NCI-H82 treated with DMSO at 0.1 percent for 48 hours (cell line): ENCODE measurements at regions not wholly inside any gene's neighbourhood (a gene's known extent, or its start where the extent isn't known, plus 50 kb on each side); places are given as distances from the start of the nearest gene placed in this dataset.
"Not testable (repeated sequence)": the region's sequence is repeated elsewhere in the genome, so short reads cannot be mapped to it uniquely, and the experiment has no call there.

Experiments
- DNase-seq: peaks from one replicate; lab custom pipeline; 2025; ENCODE audit not compliant: unreplicated experiment; lab: John Stamatoyannopoulos, UW

- DNase-seq, result no peak
These were observed 361.9 kb downstream of the HLX start for GRCh38 chr1:221241157-221241556.

- DNase-seq, result no peak
These were observed 362.3 kb downstream of the HLX start for GRCh38 chr1:221241592-221241991.

- DNase-seq, result no peak
These were observed 366.8 kb downstream of the HLX start for GRCh38 chr1:221246067-221246466.

DNA sequence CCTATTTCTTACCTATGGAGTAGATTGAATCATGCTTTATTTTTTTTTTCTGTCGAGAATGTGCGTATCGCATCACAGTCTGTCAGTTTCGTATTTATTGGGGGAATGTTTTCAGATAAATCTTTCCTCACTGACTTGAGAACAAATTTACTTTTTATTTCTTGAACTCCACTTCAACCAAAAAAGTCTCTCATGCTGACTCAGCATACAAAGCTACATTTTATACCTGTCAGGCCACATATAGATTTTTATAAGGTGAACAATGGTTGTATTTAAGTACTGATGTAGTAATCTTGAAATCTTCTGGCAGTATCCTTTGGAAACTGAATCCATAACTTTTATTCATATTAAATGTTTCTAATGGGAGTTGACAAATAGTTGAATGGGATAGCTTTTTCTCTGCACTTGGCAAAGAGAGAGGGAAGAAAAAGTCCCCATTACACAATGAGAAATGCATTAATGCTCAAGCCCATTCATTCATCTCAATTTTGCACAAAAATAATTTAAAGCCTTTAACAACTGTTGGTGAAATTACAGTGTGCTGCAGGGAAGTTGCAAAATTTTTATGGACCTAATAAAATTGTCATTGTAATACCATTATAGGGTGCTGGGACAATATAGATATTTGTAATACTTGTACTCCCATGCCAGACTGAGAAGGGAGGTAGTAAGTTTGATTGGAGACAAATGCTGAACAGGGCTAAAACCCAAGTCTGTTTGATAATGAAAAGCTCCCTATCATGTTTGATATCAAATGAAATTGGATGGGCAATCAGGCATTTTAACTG lies 367.6 kb downstream of the HLX start:
- DNase-seq, result no peak

DNA sequence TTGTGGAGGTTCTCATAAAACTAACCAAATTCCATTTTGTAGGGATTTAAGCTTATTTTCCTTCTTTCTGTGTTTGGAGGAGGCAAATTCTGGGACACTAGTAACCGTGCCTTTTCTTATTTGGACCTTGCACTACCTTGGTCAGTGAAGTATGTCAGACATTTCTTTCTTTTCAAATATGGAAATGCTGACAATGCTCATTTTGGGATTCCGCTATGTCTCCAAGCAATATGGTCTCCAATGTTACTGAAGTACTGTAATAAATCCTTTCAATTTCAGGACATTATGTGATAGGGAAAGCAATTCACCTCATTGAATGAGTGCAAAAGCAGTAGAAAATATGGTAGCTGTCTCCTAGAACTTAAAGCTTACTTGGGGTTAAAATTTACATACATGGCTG lies 372.3 kb downstream of the HLX start:
- no peak for DNase-seq

GRCh38 chr1:221254813-221255212 lies 375.6 kb downstream of the HLX start:
- no peak for DNase-seq

DNA sequence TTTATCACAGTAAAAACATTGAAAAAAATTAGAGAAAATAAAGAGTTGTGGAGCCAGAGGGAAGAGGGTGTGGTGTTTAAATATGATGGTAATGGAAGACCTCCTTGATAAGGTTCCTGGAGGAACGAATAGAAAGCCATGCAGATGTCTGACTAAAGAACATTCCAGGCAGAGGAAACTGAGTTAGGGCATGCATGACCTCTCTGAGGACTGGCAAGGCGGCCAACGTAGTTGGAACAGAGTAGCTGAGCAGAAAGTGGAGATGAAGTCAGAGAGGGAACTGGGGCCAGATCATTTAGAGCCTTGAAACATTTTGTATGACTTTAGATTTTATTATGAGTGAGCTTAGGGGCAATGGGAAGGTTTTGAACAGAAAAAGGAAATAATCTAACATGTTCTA lies 377.5 kb downstream of the HLX start:
- no peak for DNase-seq

- DNase-seq, result not testable (repeated sequence)
These were observed 378.3 kb downstream of the HLX start for GRCh38 chr1:221257548-221257947.

DNA sequence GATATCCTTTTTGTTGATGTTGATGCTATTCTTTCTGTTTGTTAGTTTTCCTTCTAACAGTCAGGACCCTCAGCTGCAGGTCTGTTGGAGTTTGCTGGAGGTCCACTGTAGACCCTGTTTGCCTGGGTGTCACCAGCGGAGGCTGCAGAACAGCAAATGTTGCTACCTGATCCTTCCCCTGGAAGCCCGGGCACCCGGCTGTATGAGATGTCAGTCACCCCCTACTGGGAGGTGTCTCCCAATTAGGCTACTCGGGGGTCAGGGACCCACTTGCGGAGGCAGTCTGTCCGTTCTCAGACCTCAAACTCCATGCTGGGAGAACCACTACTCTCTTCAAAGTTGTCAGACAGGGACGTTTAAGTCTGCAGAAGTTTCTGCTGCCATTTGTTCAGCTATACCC lies 383.4 kb downstream of the HLX start:
- not testable (repeated sequence) for DNase-seq

DNA sequence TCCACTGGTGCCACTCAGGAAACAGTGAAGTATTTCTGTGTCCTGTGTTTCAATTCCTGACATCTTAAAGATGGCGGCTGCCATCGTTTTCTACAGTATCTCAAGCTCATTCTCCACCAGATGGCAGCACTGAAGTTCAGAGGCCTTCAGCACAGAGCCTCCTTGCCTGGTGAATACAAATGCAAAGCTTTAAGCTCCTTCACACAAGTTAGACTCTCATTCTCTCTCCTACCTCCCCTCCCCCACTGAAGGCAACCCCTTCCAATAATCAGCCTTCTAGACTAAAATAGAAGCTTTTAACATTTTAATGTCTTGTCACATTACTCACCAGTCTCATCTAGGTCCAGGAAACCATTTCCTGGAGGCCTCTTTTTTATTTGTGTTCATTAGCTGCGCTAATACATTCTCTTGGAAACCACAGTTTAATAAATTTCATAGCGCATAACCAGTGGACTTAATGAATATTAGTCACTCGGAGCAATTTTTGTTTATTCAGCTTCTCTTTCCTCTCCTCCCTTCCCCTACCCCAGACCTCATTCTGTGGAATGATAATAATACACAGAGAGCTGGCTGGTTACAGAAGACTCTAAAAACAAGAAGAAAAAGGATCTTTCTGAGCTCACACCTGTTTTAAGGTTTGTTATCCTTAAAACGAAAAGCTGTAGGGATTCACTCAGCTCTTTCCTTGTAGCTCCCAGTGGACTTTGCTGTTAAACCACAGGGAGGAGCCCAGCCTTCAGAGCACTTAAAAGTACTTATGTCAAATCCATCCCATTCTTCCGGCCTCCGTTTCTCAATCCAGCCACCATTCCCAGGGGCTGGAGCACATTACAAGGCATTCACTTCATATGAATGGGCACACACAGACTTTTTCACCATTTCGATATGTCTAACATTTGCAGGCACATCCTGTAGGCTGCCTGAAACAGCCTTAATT lies 384.9 kb downstream of the HLX start:
- peak; percentile 76 for DNase-seq

- DNase-seq, result no peak
These were observed 385.6 kb downstream of the HLX start for GRCh38 chr1:221264848-221265247.

DNA sequence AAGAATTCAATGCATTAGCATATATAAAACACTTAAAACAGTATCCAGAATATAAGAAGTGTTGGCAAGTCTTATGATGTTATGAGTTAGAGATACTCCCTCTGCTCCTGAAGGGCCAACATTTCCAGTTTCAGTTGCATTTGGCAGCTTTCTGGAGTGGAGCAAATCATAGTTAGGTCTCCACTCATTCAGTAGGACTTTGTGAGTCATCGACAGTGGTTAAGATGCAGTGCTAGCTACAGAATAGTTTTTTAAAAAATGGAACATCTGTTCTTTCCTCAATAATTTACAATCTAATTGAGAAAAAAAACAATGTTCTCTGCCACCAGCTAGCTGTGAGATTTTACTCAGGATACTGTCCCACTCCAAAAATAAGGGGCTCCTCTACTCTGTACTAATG lies 389.1 kb downstream of the HLX start:
- no peak for DNase-seq

- DNase-seq, result no peak
These were observed 392.5 kb downstream of the HLX start for GRCh38 chr1:221271701-221272100.

- DNase-seq, result no peak
These were observed 393.7 kb downstream of the HLX start for GRCh38 chr1:221272940-221273339.

DNA sequence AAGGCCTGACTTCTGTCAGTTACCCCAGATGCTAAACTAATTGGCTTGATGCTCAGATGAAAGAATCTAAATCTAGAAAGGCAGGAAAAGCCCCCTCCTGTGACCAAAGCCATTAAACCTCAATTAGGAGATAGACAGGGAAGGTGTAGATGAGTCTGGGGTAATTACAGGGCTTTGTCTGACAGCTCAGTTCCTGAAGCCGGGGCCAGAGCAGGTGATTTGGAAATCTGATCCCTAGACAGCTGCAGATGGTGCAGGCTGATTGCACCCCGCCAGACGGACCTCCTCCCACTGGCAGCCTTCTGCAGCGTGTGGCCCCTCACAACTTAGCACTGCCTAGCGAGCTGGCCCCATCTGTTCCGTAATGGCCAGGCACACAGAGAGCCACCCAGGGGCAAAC lies 395.1 kb downstream of the HLX start:
- peak; percentile 100 for DNase-seq

- DNase-seq, result no peak
These were observed 397.7 kb downstream of the HLX start for GRCh38 chr1:221276896-221277409.

DNA sequence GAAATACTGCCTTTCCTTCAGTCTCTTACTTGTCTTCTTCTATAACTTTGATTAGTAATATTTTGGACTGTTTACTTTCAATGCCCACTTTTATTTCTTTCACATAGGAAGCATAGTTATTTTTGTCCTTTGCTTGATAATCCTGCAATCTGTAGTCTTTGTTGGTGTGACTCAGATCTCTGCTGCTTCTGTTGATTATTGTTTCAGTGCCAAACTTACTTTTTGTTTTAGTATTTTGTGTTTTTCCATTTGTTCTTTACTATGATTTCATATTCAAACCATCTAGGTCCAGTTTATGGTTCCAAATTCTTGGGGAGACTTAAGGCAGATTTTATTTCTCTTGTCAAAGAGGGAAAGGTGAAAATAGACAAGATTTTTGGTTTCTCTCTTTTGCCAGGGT lies 399.9 kb downstream of the HLX start:
- DNase-seq, result no peak

- no peak for DNase-seq
These were observed 404.3 kb downstream of the HLX start for GRCh38 chr1:221283532-221283931.

DNA sequence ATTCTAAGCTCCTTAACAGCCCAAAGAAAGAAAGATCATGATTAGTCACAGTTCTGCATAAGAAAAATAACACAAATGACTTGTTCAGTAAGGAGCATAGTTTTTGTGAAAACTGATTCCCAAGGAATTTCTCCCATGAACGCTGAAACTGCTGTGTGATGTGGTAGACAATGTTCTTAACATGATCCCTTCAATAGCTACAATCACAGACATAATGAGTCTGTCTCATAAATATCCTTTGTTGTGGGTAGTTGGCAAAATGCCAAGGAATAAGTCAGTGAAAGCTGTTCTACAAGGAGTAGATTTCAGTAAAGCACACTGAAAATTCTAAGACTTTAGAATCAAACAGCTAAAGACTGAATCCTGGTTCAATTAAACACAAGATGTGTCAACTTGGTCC lies 404.8 kb downstream of the HLX start:
- DNase-seq, result peak; percentile 61

- DNase-seq, result not testable (repeated sequence)
These were observed 405.7 kb downstream of the HLX start for GRCh38 chr1:221284991-221285390.

GRCh38 chr1:221285458-221286210 lies 406.4 kb downstream of the HLX start:
- DNase-seq, result not testable (repeated sequence)
